GM19023 (cell line): ENCODE measurements at regions not wholly inside any gene's neighbourhood (a gene's known extent, or its start where the extent isn't known, plus 50 kb on each side); places are given as distances from the start of the nearest gene placed in this dataset.
"Not testable (repeated sequence)": the region's sequence is repeated elsewhere in the genome, so short reads cannot be mapped to it uniquely, and the experiment has no call there.

Experiments
- ATAC-seq: cut with Tn5 transposase; IDR thresholded peaks from one replicate; pipeline ENCODE4 v1.9.1; 2021; ENCODE audit warnings: mild to moderate bottlenecking, moderate library complexity; ENCODE audit not compliant: unreplicated experiment

GRCh38 chr5:167348251-167348926 is 943.1 kb upstream of the WWC1 start:
- ATAC-seq, result no peak

GRCh38 chr5:167348980-167349379 is 942.5 kb upstream of the WWC1 start:
- ATAC-seq, result no peak

GRCh38 chr5:167351316-167351715 is 940.1 kb upstream of the WWC1 start:
- ATAC-seq, result no peak

- ATAC-seq, result no peak
These were observed 938.6 kb upstream of the WWC1 start for GRCh38 chr5:167352801-167353200.

GRCh38 chr5:167355346-167355745 is 936.1 kb upstream of the WWC1 start:
- ATAC-seq, result no peak

- no peak for ATAC-seq
These were observed 935.1 kb upstream of the WWC1 start for GRCh38 chr5:167356374-167356773.

GRCh38 chr5:167358868-167359492 is 932.5 kb upstream of the WWC1 start:
- no peak for ATAC-seq

- no peak for ATAC-seq
These were observed 929.6 kb upstream of the WWC1 start for GRCh38 chr5:167361795-167362194.

- no peak for ATAC-seq
These were observed 928.4 kb upstream of the WWC1 start for GRCh38 chr5:167363065-167363464.

GRCh38 chr5:167375125-167375524 is 916.3 kb upstream of the WWC1 start:
- no peak for ATAC-seq

- ATAC-seq, result no peak
These were observed 912.3 kb upstream of the WWC1 start for GRCh38 chr5:167378894-167379723.

GRCh38 chr5:167381457-167381856 is 910.0 kb upstream of the WWC1 start:
- no peak for ATAC-seq

- no peak for ATAC-seq
These were observed 901.9 kb upstream of the WWC1 start for GRCh38 chr5:167389537-167389936.

- not testable (repeated sequence) for ATAC-seq
These were observed 900.2 kb upstream of the WWC1 start for GRCh38 chr5:167391286-167391685.

GRCh38 chr5:167392240-167392639 is 899.2 kb upstream of the WWC1 start:
- no peak for ATAC-seq

GRCh38 chr5:167393358-167393757 is 898.1 kb upstream of the WWC1 start:
- no peak for ATAC-seq

- ATAC-seq, result no peak
These were observed 888.8 kb upstream of the WWC1 start for GRCh38 chr5:167402671-167403070.

- no peak for ATAC-seq
These were observed 884.9 kb upstream of the WWC1 start for GRCh38 chr5:167406513-167406912.

GRCh38 chr5:167412556-167412955 is 878.9 kb upstream of the WWC1 start:
- ATAC-seq, result no peak

- ATAC-seq, result no peak
These were observed 877.9 kb upstream of the WWC1 start for GRCh38 chr5:167413506-167413905.

GRCh38 chr5:167414611-167415010 is 876.8 kb upstream of the WWC1 start:
- ATAC-seq, result no peak
